Activated CD8-positive, alpha-beta T cell treated with anti-CD3 and anti-CD28 coated beads for 36 hours (primary cell): ENCODE measurements at regions not wholly inside any gene's neighbourhood (a gene's known extent, or its start where the extent isn't known, plus 50 kb on each side); places are given as distances from the start of the nearest gene placed in this dataset.

Source experiments
- ATAC-seq: fragments of 200-7000 bp; cut with Tn5 transposase; one replicate; pipeline ENCODE4 v1.10.0; 2021; ENCODE audit warnings: mild to moderate bottlenecking, moderate library complexity
- CTCF ChIA-PET: fragments of 350-600 bp; sonication (Branson Sonifier 250); formaldehyde crosslinking; loops from one replicate; lab custom pipeline; 2021; ENCODE audit warnings: antibody characterized with exemption; lab: Charles Lee
- POLR2A ChIA-PET: fragments of 350-600 bp; sonication (Branson Sonifier 250); formaldehyde crosslinking; loops from one replicate; lab custom pipeline; 2021; ENCODE audit warnings: antibody characterized with exemption; lab: Charles Lee
- DNase-seq: peaks from one replicate; pipeline ENCODE4 v3.0.0-alpha.2; 2020
- H3K27ac Mint-ChIP-seq: one replicate; pipeline ENCODE4 v1.8.0; 2021; ENCODE audit warnings: mild to moderate bottlenecking, mixed read lengths
- H3K27me3 Mint-ChIP-seq: one replicate; pipeline ENCODE4 v1.8.0; 2021; ENCODE audit warnings: mixed read lengths
- H3K36me3 Mint-ChIP-seq: one replicate; pipeline ENCODE4 v1.8.0; 2021; ENCODE audit warnings: low read depth, mixed read lengths
- H3K4me1 Mint-ChIP-seq: one replicate; pipeline ENCODE4 v1.8.0; 2021; ENCODE audit warnings: low read depth, mixed read lengths
- H3K4me3 Mint-ChIP-seq: one replicate; pipeline ENCODE4 v1.8.0; 2021; ENCODE audit warnings: mild to moderate bottlenecking, moderate library complexity, mixed read lengths
- H3K9me3 Mint-ChIP-seq: one replicate; pipeline ENCODE4 v1.8.0; 2021; ENCODE audit warnings: mixed read lengths
- CTCF ChIP-seq: fragments of 200-600 bp; IDR thresholded peaks from one replicate; pipeline ENCODE4 v1.8.0; 2022; ENCODE audit warnings: antibody characterized with exemption, mild to moderate bottlenecking
- intact Hi-C: fragments of 100-400 bp; cut with micrococcal nuclease; formaldehyde crosslinking; loops from one replicate; pipeline ENCODE4 v1.10.0; 2022

GRCh38 chr9:14421291-14421690, 107.3 kb upstream of the NFIB start:
- intact Hi-C loops, result loop anchor here (10.0 kb wide), 1 partner anchor 996 kb away; no protein-coding TSS in a partner anchor
- DNase-seq, result no peak
- no peak for TF ChIP-seq CTCF
- no peak overlapping the region for H3K4me3 Mint-ChIP-seq
- ATAC-seq, result no peak
- no peaks in the 10 kb centered on the region for H3K9me3 Mint-ChIP-seq
- no peak overlapping the region for H3K27ac Mint-ChIP-seq
- POLR2A ChIA-PET, result no interaction called here
- H3K36me3 Mint-ChIP-seq, result no peaks in the 10 kb centered on the region
- no peaks in the 10 kb centered on the region for H3K4me1 Mint-ChIP-seq
- no peaks in the 10 kb centered on the region for H3K27me3 Mint-ChIP-seq
- CTCF ChIA-PET, result no interaction called here

- Mint-ChIP-seq H3K4me3 (no peak overlapping the region), H3K27me3 (no peaks in the 10 kb centered on the region), H3K9me3 (no peaks in the 10 kb centered on the region), H3K27ac (no peak overlapping the region), H3K36me3 (no peaks in the 10 kb centered on the region), H3K4me1 (no peaks in the 10 kb centered on the region)
- ATAC-seq (no peak), DNase-seq (no peak)
- TF ChIP-seq CTCF, result no peak
- CTCF ChIA-PET, result interaction anchor here (1.2 to 3.0 kb wide), 2 partner anchors 10 to 349 kb away, joined by 3 to 7 read pairs; no protein-coding TSS in a partner anchor
- intact Hi-C loops, result no loop called here
- POLR2A ChIA-PET, result interaction anchor here (0.6 kb wide), 1 partner anchor 419 kb away, joined by 3 read pairs; no protein-coding TSS in a partner anchor
Measured at GRCh38 chr9:14418941-14419937, 105.3 kb upstream of the NFIB start.

DNA sequence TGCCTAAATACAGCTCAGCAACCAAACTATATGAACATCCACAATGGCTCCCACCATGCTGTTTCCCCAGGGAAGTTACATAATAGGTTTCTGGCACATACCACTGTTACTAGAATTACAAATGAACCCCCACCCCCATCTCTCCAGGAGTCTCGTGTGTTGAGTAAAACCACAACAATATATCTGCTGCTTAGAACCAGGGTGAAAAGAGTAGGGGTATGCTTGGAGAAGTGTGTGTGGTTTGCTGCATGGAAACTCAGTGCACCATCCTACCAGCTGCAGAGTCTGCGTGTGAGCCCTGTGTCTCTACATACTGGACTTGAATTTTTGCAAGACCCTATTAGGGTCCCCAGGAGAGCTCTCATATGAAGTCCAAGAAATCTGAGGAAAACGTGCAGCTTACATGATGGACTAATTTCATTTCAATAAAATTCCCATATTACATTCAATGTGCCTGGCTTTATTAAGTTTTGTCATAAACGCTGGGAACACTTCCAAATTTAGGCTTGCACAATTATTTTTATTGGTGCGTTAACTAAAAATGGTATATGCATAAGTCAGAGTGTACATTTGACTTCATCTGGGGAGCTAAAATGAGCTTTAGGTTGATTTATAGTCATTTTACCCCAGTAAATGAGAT, 104.5 kb upstream of the NFIB start:
- no peak overlapping the region for H3K27ac Mint-ChIP-seq
- no peaks in the 10 kb centered on the region for H3K4me1 Mint-ChIP-seq
- ATAC-seq, result no peak
- ChIA-PET CTCF (interaction anchor here (1.2 to 3.0 kb wide), 2 partner anchors 11 to 350 kb away, joined by 3 to 7 read pairs; no protein-coding TSS in a partner anchor), POLR2A (no interaction called here)
- no peaks in the 10 kb centered on the region for H3K9me3 Mint-ChIP-seq
- H3K4me3 Mint-ChIP-seq, result no peak overlapping the region
- no peaks in the 10 kb centered on the region for H3K27me3 Mint-ChIP-seq
- no peak for DNase-seq
- intact Hi-C loops, result no loop called here
- no peak for TF ChIP-seq CTCF
- no peaks in the 10 kb centered on the region for H3K36me3 Mint-ChIP-seq

- Mint-ChIP-seq H3K27me3 (no peaks in the 10 kb centered on the region), H3K4me1 (no peaks in the 10 kb centered on the region), H3K36me3 (no peaks in the 10 kb centered on the region), H3K9me3 (no peaks in the 10 kb centered on the region), H3K27ac (no peak overlapping the region), H3K4me3 (no peak overlapping the region)
- intact Hi-C loops, result no loop called here
- ChIA-PET CTCF (no interaction called here), POLR2A (no interaction called here)
- no peak for DNase-seq
- ATAC-seq, result no peak
- TF ChIP-seq CTCF, result no peak
Measured at GRCh38 chr9:14417237-14417636, 103.3 kb upstream of the NFIB start.
